Fibroblast of lung (primary cell): ENCODE measurements at regions not wholly inside any gene's neighbourhood (a gene's known extent, or its start where the extent isn't known, plus 50 kb on each side); places are given as distances from the start of the nearest gene placed in this dataset.

Experiments used
- DNase-seq, 2 donors: peaks; one replicate each; pipeline versions ENCODE4 v3.0.0 to v3.0.0-alpha.2; 2010; ENCODE audit warnings: low read depth in 2 of 2
- H2AFZ ChIP-seq: 2 replicates; pipeline ENCODE4 v1.5.1; 2012; ENCODE audit warnings: low read length, control low read depth, inconsistent platforms
- H3K27ac ChIP-seq: 2 replicates; pipeline ENCODE4 v1.5.1; 2011; ENCODE audit warnings: low read length, control low read depth; ENCODE audit not compliant: insufficient read depth
- H3K27me3 ChIP-seq: 2 replicates; pipeline ENCODE4 v1.5.1; 2011; ENCODE audit warnings: mild to moderate bottlenecking, low read length; ENCODE audit not compliant: control insufficient read depth, insufficient read depth
- H3K36me3 ChIP-seq: 2 replicates; pipeline ENCODE4 v1.5.1; 2011; ENCODE audit warnings: low read length; ENCODE audit not compliant: control insufficient read depth, insufficient read depth
- H3K4me1 ChIP-seq: 2 replicates; pipeline ENCODE4 v1.5.1; 2011; ENCODE audit warnings: low read length; ENCODE audit not compliant: control insufficient read depth, insufficient read depth; ENCODE audit errors: extremely low read depth
- H3K4me2 ChIP-seq: 2 replicates; pipeline ENCODE4 v1.5.1; 2011; ENCODE audit warnings: low read length, control low read depth; ENCODE audit not compliant: insufficient read depth; ENCODE audit errors: extremely low read depth
- H3K4me3 ChIP-seq, 4 experiments: fragments of 200-600 bp in 1 of 4; sonication (generic) in 1 of 4; replicated peaks in 1 of 4; 2 replicates each; pipeline ENCODE4 v1.5.1; 2011 to 2016; ENCODE audit warnings: low read length in 4 of 4, low read depth in 3 of 4, mild to moderate bottlenecking in 3 of 4, control low read depth in 2 of 4, inconsistent platforms in 1 of 4, mixed read lengths in 1 of 4; ENCODE audit not compliant: insufficient read depth in 1 of 4; ENCODE audit errors: control extremely low read depth in 1 of 4
- H3K79me2 ChIP-seq: 2 replicates; pipeline ENCODE4 v1.5.1; 2012; ENCODE audit warnings: mild to moderate bottlenecking, low read length, inconsistent platforms; ENCODE audit not compliant: control insufficient read depth, insufficient read depth
- H3K9ac ChIP-seq: 2 replicates; pipeline ENCODE4 v1.5.1; 2011; ENCODE audit warnings: mild to moderate bottlenecking, low read length, control low read depth; ENCODE audit not compliant: insufficient read depth
- H3K9me3 ChIP-seq: 2 replicates; pipeline ENCODE4 v1.5.1; 2012; ENCODE audit warnings: low read depth, low read length; ENCODE audit not compliant: control insufficient read depth, insufficient read depth
- H4K20me1 ChIP-seq: 2 replicates; pipeline ENCODE4 v1.5.1; 2011; ENCODE audit warnings: low read length; ENCODE audit not compliant: control insufficient read depth, insufficient read depth; ENCODE audit errors: extremely low read depth
- EZH2 ChIP-seq: IDR thresholded peaks from 2 replicates; pipeline ENCODE4 v1.5.1; 2012; ENCODE audit warnings: low read length, control low read depth, mild to moderate bottlenecking; ENCODE audit errors: missing control alignments
- TF ChIP-seq, protein P1 (sequence below), 2 donors: IDR thresholded peaks in 1 of 2; conservative IDR thresholded peaks in 1 of 2; 1 replicate in 1 of 2; 2 replicates in 1 of 2; pipeline ENCODE4 v1.5.1; 2011 to 2012; ENCODE audit warnings: low read length in 2 of 2, control low read depth in 1 of 2, inconsistent platforms in 1 of 2, low read depth in 1 of 2, mild to moderate bottlenecking in 1 of 2

DNA sequence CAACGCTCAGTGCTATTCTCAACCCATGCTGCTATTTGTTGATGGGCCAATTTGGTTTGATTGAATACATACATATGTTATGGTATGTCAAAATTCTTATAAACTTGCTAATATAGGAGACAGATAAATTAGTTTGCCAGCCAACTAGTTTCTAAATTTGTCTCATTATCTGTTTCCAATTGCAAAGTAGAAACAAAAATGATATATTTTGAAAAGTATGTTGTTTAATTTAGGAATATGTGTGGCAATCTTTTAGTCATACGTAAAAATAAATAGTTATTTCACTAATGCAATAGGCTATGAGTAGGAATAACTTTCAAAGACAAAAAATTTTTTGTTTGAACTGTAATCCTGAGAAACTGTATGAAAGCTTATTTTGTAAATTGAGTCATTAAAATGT lies 210.6 kb upstream of the KCNJ16 start:
- no peaks in the 10 kb centered on the region for H3K27me3 ChIP-seq
- H3K4me3 ChIP-seq, result no peak overlapping the region
- DNase-seq, result peak in 1 of 2 donors; percentile 62
- no peak overlapping the region for H3K9ac ChIP-seq
- TF ChIP-seq EZH2, result no peak
- TF ChIP-seq, protein P1, sequence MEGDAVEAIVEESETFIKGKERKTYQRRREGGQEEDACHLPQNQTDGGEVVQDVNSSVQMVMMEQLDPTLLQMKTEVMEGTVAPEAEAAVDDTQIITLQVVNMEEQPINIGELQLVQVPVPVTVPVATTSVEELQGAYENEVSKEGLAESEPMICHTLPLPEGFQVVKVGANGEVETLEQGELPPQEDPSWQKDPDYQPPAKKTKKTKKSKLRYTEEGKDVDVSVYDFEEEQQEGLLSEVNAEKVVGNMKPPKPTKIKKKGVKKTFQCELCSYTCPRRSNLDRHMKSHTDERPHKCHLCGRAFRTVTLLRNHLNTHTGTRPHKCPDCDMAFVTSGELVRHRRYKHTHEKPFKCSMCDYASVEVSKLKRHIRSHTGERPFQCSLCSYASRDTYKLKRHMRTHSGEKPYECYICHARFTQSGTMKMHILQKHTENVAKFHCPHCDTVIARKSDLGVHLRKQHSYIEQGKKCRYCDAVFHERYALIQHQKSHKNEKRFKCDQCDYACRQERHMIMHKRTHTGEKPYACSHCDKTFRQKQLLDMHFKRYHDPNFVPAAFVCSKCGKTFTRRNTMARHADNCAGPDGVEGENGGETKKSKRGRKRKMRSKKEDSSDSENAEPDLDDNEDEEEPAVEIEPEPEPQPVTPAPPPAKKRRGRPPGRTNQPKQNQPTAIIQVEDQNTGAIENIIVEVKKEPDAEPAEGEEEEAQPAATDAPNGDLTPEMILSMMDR (conservative IDR thresholded peaks at IDR 0.05 in 1 of 2, IDR thresholded peaks at IDR 0.05 in 1 of 2; ENCODE audit: low read depth in 1 of 2, low read length in 2 of 2), result no peak
- peaks cover 6% of the 10 kb centered on the region for H3K4me1 ChIP-seq
- H3K36me3 ChIP-seq, result no peaks in the 10 kb centered on the region
- H4K20me1 ChIP-seq, result no peaks in the 10 kb centered on the region
- no peaks in the 10 kb centered on the region for H3K9me3 ChIP-seq
- no peak overlapping the region for H2AFZ ChIP-seq
- no peaks in the 10 kb centered on the region for H3K79me2 ChIP-seq
- H3K4me2 ChIP-seq, result no peak overlapping the region
- H3K27ac ChIP-seq, result no peak overlapping the region

DNA sequence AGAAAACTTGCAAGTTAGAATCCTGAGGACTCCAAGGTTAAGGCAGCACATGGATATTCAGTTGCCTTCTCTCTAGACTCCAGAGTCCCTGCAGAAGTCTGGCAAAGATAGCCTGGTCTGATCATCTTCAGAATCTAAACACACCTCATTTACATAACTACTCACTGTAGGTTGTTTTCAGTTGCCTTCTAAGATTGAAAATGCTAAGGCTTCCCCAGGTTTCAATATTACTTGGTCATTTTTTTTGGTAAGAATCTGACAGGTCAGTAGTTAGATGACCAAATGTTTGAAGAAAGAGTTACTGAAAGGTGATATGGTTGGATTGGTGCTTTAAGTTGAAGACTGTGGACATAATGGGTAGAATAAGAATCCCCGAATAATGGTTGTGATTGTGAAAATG lies 205.4 kb upstream of the KCNJ16 start:
- Histone ChIP-seq H3K9me3 (no peaks in the 10 kb centered on the region), H4K20me1 (no peaks in the 10 kb centered on the region), H3K79me2 (no peaks in the 10 kb centered on the region), H3K9ac (no peak overlapping the region), H3K4me1 (peaks cover 18% of the 10 kb centered on the region), H3K27me3 (no peaks in the 10 kb centered on the region), H2AFZ (no peak overlapping the region), H3K36me3 (no peaks in the 10 kb centered on the region), H3K4me2 (no peak overlapping the region), H3K27ac (no peak overlapping the region), H3K4me3 (no peak overlapping the region)
- TF ChIP-seq, protein P1 (conservative IDR thresholded peaks at IDR 0.05 in 1 of 2, IDR thresholded peaks at IDR 0.05 in 1 of 2; ENCODE audit: low read depth in 1 of 2, low read length in 2 of 2), result no peak
- no peak for TF ChIP-seq EZH2
- DNase-seq, result no peak

DNA sequence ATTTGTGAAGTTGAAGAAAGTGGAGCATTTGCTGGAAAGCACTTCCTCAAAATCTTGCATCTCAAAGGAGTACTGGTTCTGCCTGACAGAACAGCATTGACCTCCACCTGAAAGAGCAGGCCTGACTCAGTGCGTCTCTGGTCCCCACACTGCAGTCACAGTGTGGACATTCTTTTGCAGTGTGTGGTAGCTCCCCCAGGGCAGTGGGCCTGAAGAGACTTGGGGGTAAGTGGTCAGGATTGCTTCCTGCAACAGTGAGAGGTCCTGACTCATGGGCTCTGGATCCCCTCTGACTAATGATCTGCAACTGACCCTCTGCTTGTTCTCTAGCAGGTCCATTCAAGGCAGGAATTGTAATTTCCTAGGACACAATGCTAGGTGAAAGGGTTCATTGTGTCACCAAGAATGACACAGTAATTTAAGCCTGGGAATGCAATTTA lies 204.9 kb upstream of the KCNJ16 start:
- H3K27me3 ChIP-seq, result no peaks in the 10 kb centered on the region
- no peak overlapping the region for H3K4me3 ChIP-seq
- peak overlapping the region; percentile 19 for H3K4me2 ChIP-seq
- H3K27ac ChIP-seq, result peak overlapping the region; percentile 15
- H3K36me3 ChIP-seq, result no peaks in the 10 kb centered on the region
- H3K9me3 ChIP-seq, result no peaks in the 10 kb centered on the region
- H4K20me1 ChIP-seq, result no peaks in the 10 kb centered on the region
- TF ChIP-seq EZH2, result no peak
- TF ChIP-seq, protein P1 (conservative IDR thresholded peaks at IDR 0.05 in 1 of 2, IDR thresholded peaks at IDR 0.05 in 1 of 2; ENCODE audit: low read depth in 1 of 2, low read length in 2 of 2), result no peak
- no peak overlapping the region for H3K9ac ChIP-seq
- DNase-seq, result peak in 1 of 2 donors; percentile 94
- no peak overlapping the region for H2AFZ ChIP-seq
- H3K79me2 ChIP-seq, result no peaks in the 10 kb centered on the region
- H3K4me1 ChIP-seq, result peaks cover 16% of the 10 kb centered on the region
